ENCODE measurements at regions not wholly inside any gene's neighbourhood (a gene's known extent, or its start where the extent isn't known, plus 50 kb on each side); places are given as distances from the start of the nearest gene placed in this dataset.

- WGBS (ENCODE audit: extremely low coverage, insufficient read length, low lambda C conversion rate) = no CpG with 5 or more reads among the region's 2 CpGs
- Histone ChIP-seq H3K27ac (ENCODE audit: insufficient read length, low read depth, low read length) (no peak overlapping the region), H3K23ac (ENCODE audit: insufficient read length, low read depth, low read length) (no peak overlapping the region), H3K14ac (ENCODE audit: insufficient read depth, low read length) (no peak overlapping the region), H2BK5ac (ENCODE audit: insufficient read length, low read length) (no peak overlapping the region), H2BK12ac (ENCODE audit: insufficient read length, low read depth, low read length) (no peak overlapping the region), H4K20me1 (ENCODE audit: control insufficient read depth, insufficient read depth, insufficient read length) (no peaks in the 10 kb centered on the region), H3K4me1 (ENCODE audit: insufficient read depth, low read length) (no peaks in the 10 kb centered on the region), H3K18ac (ENCODE audit: insufficient read length, low read depth, low read length) (no peak overlapping the region), H3K4me2 (ENCODE audit: insufficient read depth, insufficient read length, low read length) (no peak overlapping the region), H3K79me2 (ENCODE audit: insufficient read depth, low read length) (no peaks in the 10 kb centered on the region), H2AFZ (ENCODE audit: low read length) (no peak overlapping the region), H4K8ac (replicated peaks; ENCODE audit: insufficient read length, low read depth, low read length) (no peak overlapping the region), H3K9me3 (ENCODE audit: control insufficient read depth, low read depth, low read length) (no peaks in the 10 kb centered on the region), H3K56ac (ENCODE audit: insufficient read length, low read depth, low read length) (no peak overlapping the region), H4K91ac (ENCODE audit: insufficient read length, low read depth, low read length) (no peak overlapping the region), H3K79me1 (ENCODE audit: insufficient read depth, low read depth, low read length, poor library complexity, severe bottlenecking) (no peaks in the 10 kb centered on the region), H3K27me3 (ENCODE audit: insufficient read depth, low read length) (no peaks in the 10 kb centered on the region), H2BK15ac (ENCODE audit: low read depth, low read length) (no peak overlapping the region), H4K5ac (ENCODE audit: insufficient read length, low read depth, low read length) (no peak overlapping the region), H3K9ac (ENCODE audit: extremely low read depth, insufficient read length, low read length) (no peak overlapping the region), H2BK120ac (ENCODE audit: low read depth, low read length, poor library complexity, severe bottlenecking) (no peak overlapping the region), H3K23me2 (ENCODE audit: insufficient read length, low read depth, low read length, poor library complexity, severe bottlenecking) (no peaks in the 10 kb centered on the region), H3K4ac (ENCODE audit: low read depth, low read length) (no peak overlapping the region), H2AK5ac (ENCODE audit: insufficient read length, low read length) (no peak overlapping the region), H2BK20ac (ENCODE audit: low read depth, low read length, poor library complexity, severe bottlenecking) (no peak overlapping the region), H3T11ph (ENCODE audit: low read length) (no peak overlapping the region)
- no peak for TF ChIP-seq CTCF (conservative IDR thresholded peaks at IDR 0.05)
- Mint-ChIP-seq H3K36me3 (ENCODE audit: insufficient read depth in 1 of 3, low read depth in 3 of 3) (peaks cover 0 to 5% (median 2%) of the 10 kb centered on the region in 3 experiments; a peak in 3 of 7 replicates), H3K4me3 (no peak overlapping the region), H3K27me3 (ENCODE audit: low read depth) (peaks cover 2% of the 10 kb centered on the region; the same call in 1 of the 2 replicates), H3K9me3 (peaks cover 0 to 8% of the 10 kb centered on the region in 2 experiments; a peak in 3 of 5 replicates), H3K4me1 (peaks cover 3 to 6% of the 10 kb centered on the region in 2 experiments), H3K27ac (no peak overlapping the region)
- no peak for DNase-seq
Observed at GRCh38 chr1:67566803-67567377, 118.1 kb upstream of the GADD45A start.

All from H9 (cell line).